ENCODE measurements at regions not wholly inside any gene's neighbourhood (a gene's known extent, or its start where the extent isn't known, plus 50 kb on each side); places are given as distances from the start of the nearest gene placed in this dataset.

DNA sequence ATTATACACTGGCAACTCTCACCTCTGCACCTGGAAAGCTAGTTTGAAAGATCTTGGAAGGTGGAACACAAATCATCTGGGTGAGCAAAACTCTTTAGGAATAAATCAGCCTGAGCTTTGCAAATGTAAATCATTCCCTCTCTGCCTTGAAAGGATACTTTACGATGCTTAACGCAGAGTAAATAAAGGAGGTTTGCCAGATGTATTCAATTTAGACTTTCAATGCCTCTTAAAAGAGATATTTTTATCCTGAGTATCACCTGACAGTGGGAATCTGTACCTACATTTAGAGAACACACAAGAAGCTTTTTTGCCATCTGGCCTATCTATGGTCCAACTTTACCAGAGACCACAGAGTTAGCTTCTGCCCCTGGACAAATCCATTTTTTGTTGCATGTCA, 983.2 kb upstream of the CDH2 start:
- H4K8ac ChIP-seq (ENCODE audit: low read depth, low read length), result no peak overlapping the region
- H3K4me2 ChIP-seq (ENCODE audit: low read length), result no peak overlapping the region
- DNase-seq, result no peak
- no peak overlapping the region for H3K9ac ChIP-seq (ENCODE audit: low read length)
- peaks cover 2% of the 10 kb centered on the region for H3K79me1 ChIP-seq (ENCODE audit: low read length)
- no peak overlapping the region for H2AFZ ChIP-seq (ENCODE audit: insufficient read depth, low read length, poor library complexity)
- H3K18ac ChIP-seq (ENCODE audit: low read length), result no peak overlapping the region
- H3K36me3 ChIP-seq (ENCODE audit: control insufficient read depth in 1 of 2, insufficient read depth in 2 of 2, low read length in 2 of 2), result no peaks in the 10 kb centered on the region
- H2BK120ac ChIP-seq (ENCODE audit: insufficient read depth, low read length, poor library complexity), result no peak overlapping the region
- no peak overlapping the region for H3K27ac ChIP-seq (ENCODE audit: low read depth, low read length)
- no peak overlapping the region for H3K4me3 ChIP-seq (ENCODE audit: low read depth, low read length)
- H3K14ac ChIP-seq (ENCODE audit: low read length), result no peak overlapping the region
- H2AK5ac ChIP-seq (ENCODE audit: low read length), result no peak overlapping the region
- no peaks in the 10 kb centered on the region for H3K79me2 ChIP-seq (ENCODE audit: control insufficient read depth, insufficient read depth, low read length, poor library complexity)
- no peak overlapping the region for H2BK12ac ChIP-seq (ENCODE audit: low read length)
- no peak overlapping the region for H4K91ac ChIP-seq (ENCODE audit: low read depth, low read length)
- H3K4ac ChIP-seq (ENCODE audit: low read depth, low read length), result no peak overlapping the region
- WGBS (ENCODE audit: extremely low coverage, insufficient coverage, insufficient read length), result no CpG with 5 or more reads among the region's 2 CpGs
- no peaks in the 10 kb centered on the region for H3K27me3 ChIP-seq (ENCODE audit: insufficient read depth, low read length)
- no peaks in the 10 kb centered on the region for H3K9me3 ChIP-seq (ENCODE audit: insufficient read depth, low read depth, low read length)
- H2BK5ac ChIP-seq (ENCODE audit: low read depth, low read length, poor library complexity), result no peak overlapping the region
- H3K4me1 ChIP-seq (ENCODE audit: control insufficient read depth in 1 of 2, insufficient read depth in 2 of 2, low read length in 2 of 2), result peaks cover 0 to 2% of the 10 kb centered on the region in 2 experiments
- no peak overlapping the region for H3K23ac ChIP-seq (ENCODE audit: low read length)
- H4K12ac ChIP-seq (ENCODE audit: low read depth, low read length), result no peak overlapping the region

DNA sequence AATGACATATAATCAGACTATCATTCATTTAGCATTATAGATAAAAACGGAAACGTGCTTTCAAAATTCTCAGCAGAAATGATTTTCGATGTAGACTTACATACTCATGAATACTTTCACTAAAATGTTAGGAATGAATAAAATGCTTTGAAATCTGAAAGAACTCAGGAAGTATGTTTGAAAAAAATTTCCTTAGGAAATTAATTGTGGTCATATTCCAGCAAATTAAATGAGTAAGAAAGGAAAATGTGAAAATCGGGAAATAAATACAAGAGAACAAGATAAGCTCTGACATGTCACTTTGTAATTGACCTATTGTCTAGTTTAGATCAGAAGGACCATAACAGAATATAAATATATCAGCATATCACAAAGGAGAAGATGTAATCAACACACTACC, 981.0 kb upstream of the CDH2 start:
- no peak overlapping the region for H2BK120ac ChIP-seq (ENCODE audit: insufficient read depth, low read length, poor library complexity)

DNA sequence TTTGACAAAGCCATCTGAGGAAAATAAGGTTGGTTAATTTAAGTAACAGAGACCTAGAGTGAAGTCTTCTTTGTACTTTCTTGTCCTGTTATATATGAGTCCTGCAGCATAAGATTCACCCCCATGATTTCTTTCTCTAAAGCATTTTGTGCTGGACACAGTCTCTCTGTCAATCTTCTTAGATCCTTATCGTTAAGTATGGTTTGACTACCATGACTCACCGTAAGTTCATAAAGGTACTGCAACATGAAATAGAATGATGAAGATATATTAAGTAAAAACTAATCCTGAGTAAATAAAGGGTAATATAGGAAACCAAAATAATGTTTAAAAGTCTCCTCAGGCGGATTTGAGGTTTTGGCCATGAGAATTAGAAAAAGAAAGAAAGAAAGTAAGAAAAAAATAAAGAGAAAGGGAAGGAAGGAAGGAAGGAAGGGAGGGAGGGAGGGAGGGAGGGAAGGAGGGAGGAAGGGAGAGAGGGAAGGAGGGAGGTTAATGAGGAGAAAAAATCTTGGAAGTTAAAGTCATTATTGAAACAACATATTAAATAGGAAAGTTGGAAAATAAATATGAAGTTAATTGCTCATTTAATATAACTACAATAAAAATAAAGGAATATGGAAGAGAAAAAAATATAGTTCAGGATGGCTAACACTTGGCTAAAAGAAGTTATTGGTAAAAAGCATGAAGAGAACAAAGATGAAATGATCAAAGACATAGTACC, 980.3 kb upstream of the CDH2 start:
- Histone ChIP-seq H4K8ac (ENCODE audit: low read depth, low read length) (no peak overlapping the region), H2BK120ac (ENCODE audit: insufficient read depth, low read length, poor library complexity) (no peak overlapping the region), H3K9me3 (ENCODE audit: insufficient read depth, low read depth, low read length) (no peaks in the 10 kb centered on the region), H2AFZ (ENCODE audit: insufficient read depth, low read length, poor library complexity) (no peak overlapping the region), H3K4me2 (ENCODE audit: low read length) (no peak overlapping the region), H4K12ac (ENCODE audit: low read depth, low read length) (no peak overlapping the region), H3K4me3 (ENCODE audit: low read depth, low read length) (no peak overlapping the region), H2BK12ac (ENCODE audit: low read length) (no peak overlapping the region), H2BK5ac (ENCODE audit: low read depth, low read length, poor library complexity) (no peak overlapping the region), H3K4ac (ENCODE audit: low read depth, low read length) (no peak overlapping the region), H4K91ac (ENCODE audit: low read depth, low read length) (no peak overlapping the region), H3K14ac (ENCODE audit: low read length) (no peak overlapping the region), H3K23ac (ENCODE audit: low read length) (no peak overlapping the region), H3K27ac (ENCODE audit: low read depth, low read length) (peak overlapping the region; percentile 59), H3K79me1 (ENCODE audit: low read length) (peaks cover 5% of the 10 kb centered on the region), H3K27me3 (ENCODE audit: insufficient read depth, low read length) (no peaks in the 10 kb centered on the region), H3K36me3 (ENCODE audit: control insufficient read depth in 1 of 2, insufficient read depth in 2 of 2, low read length in 2 of 2) (no peaks in the 10 kb centered on the region), H2AK5ac (ENCODE audit: low read length) (no peak overlapping the region), H3K79me2 (ENCODE audit: control insufficient read depth, insufficient read depth, low read length, poor library complexity) (no peaks in the 10 kb centered on the region), H3K4me1 (ENCODE audit: control insufficient read depth in 1 of 2, insufficient read depth in 2 of 2, low read length in 2 of 2) (peaks cover 0 to 6% of the 10 kb centered on the region in 2 experiments), H3K18ac (ENCODE audit: low read length) (no peak overlapping the region), H3K9ac (ENCODE audit: low read length) (no peak overlapping the region)
- peak in 1 of 2 donors; percentile 66 for DNase-seq
- WGBS (ENCODE audit: extremely low coverage, insufficient coverage, insufficient read length), result no CpG with 5 or more reads among the region's 3 CpGs

More for the DNA sequence above, 981.0 kb upstream of the CDH2 start:
- Histone ChIP-seq H4K91ac (ENCODE audit: low read depth, low read length) (no peak overlapping the region), H3K9ac (ENCODE audit: low read length) (no peak overlapping the region), H3K4me3 (ENCODE audit: low read depth, low read length) (no peak overlapping the region), H4K8ac (ENCODE audit: low read depth, low read length) (no peak overlapping the region), H3K4ac (ENCODE audit: low read depth, low read length) (no peak overlapping the region), H3K9me3 (ENCODE audit: insufficient read depth, low read depth, low read length) (no peaks in the 10 kb centered on the region), H3K27ac (ENCODE audit: low read depth, low read length) (no peak overlapping the region), H2AK5ac (ENCODE audit: low read length) (no peak overlapping the region), H3K14ac (ENCODE audit: low read length) (no peak overlapping the region), H3K27me3 (ENCODE audit: insufficient read depth, low read length) (no peaks in the 10 kb centered on the region), H2BK5ac (ENCODE audit: low read depth, low read length, poor library complexity) (no peak overlapping the region), H4K12ac (ENCODE audit: low read depth, low read length) (no peak overlapping the region), H2AFZ (ENCODE audit: insufficient read depth, low read length, poor library complexity) (no peak overlapping the region), H3K4me1 (ENCODE audit: control insufficient read depth in 1 of 2, insufficient read depth in 2 of 2, low read length in 2 of 2) (peaks cover 0 to 6% of the 10 kb centered on the region in 2 experiments), H3K79me2 (ENCODE audit: control insufficient read depth, insufficient read depth, low read length, poor library complexity) (no peaks in the 10 kb centered on the region), H3K4me2 (ENCODE audit: low read length) (no peak overlapping the region), H3K23ac (ENCODE audit: low read length) (no peak overlapping the region), H2BK12ac (ENCODE audit: low read length) (no peak overlapping the region), H3K18ac (ENCODE audit: low read length) (no peak overlapping the region), H3K79me1 (ENCODE audit: low read length) (peaks cover 5% of the 10 kb centered on the region), H3K36me3 (ENCODE audit: control insufficient read depth in 1 of 2, insufficient read depth in 2 of 2, low read length in 2 of 2) (no peaks in the 10 kb centered on the region)
- DNase-seq, result peak in 1 of 2 donors; percentile 40
- no CpG with 5 or more reads among the region's 4 CpGs for WGBS (ENCODE audit: extremely low coverage, insufficient coverage, insufficient read length)

DNA sequence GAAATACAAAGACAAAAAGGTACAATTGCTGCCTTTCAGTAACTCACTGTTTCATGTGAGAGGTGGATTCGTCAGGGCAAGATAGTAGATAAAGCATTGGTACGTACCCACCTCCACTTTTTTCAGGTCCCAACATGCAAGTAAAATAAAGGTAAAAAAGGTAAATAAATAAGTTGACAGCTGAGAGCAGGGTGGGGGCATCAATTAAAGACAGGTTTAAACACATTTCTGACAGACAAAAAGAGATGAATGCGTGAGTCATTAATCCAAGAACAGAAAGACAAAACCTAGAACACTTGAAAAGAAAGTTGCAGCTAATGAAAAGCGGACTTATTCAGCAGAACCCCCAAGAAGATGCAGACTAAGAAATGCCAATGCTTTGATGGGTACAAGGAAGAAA, 979.6 kb upstream of the CDH2 start:
- Histone ChIP-seq H3K4me3 (ENCODE audit: low read depth, low read length) (no peak overlapping the region), H2BK120ac (ENCODE audit: insufficient read depth, low read length, poor library complexity) (no peak overlapping the region), H3K9ac (ENCODE audit: low read length) (no peak overlapping the region), H3K23ac (ENCODE audit: low read length) (no peak overlapping the region), H3K79me2 (ENCODE audit: control insufficient read depth, insufficient read depth, low read length, poor library complexity) (no peaks in the 10 kb centered on the region), H3K36me3 (ENCODE audit: control insufficient read depth in 1 of 2, insufficient read depth in 2 of 2, low read length in 2 of 2) (no peaks in the 10 kb centered on the region), H4K91ac (ENCODE audit: low read depth, low read length) (no peak overlapping the region), H2BK5ac (ENCODE audit: low read depth, low read length, poor library complexity) (no peak overlapping the region), H2AK5ac (ENCODE audit: low read length) (no peak overlapping the region), H3K18ac (ENCODE audit: low read length) (no peak overlapping the region), H3K9me3 (ENCODE audit: insufficient read depth, low read depth, low read length) (no peaks in the 10 kb centered on the region), H4K8ac (ENCODE audit: low read depth, low read length) (no peak overlapping the region), H2BK12ac (ENCODE audit: low read length) (no peak overlapping the region), H3K4ac (ENCODE audit: low read depth, low read length) (no peak overlapping the region), H3K27ac (ENCODE audit: low read depth, low read length) (peak overlapping the region; percentile 59), H3K4me2 (ENCODE audit: low read length) (no peak overlapping the region), H3K27me3 (ENCODE audit: insufficient read depth, low read length) (no peaks in the 10 kb centered on the region), H2AFZ (ENCODE audit: insufficient read depth, low read length, poor library complexity) (no peak overlapping the region), H3K14ac (ENCODE audit: low read length) (no peak overlapping the region), H3K4me1 (ENCODE audit: control insufficient read depth in 1 of 2, insufficient read depth in 2 of 2, low read length in 2 of 2) (peaks cover 0 to 6% of the 10 kb centered on the region in 2 experiments), H4K12ac (ENCODE audit: low read depth, low read length) (no peak overlapping the region), H3K79me1 (ENCODE audit: low read length) (peaks cover 5% of the 10 kb centered on the region)
- no CpG with 5 or more reads among the region's 4 CpGs for WGBS (ENCODE audit: extremely low coverage, insufficient coverage, insufficient read length)
- no peak for DNase-seq
